PC-3 (cell line): ENCODE measurements at regions not wholly inside any gene's neighbourhood (a gene's known extent, or its start where the extent isn't known, plus 50 kb on each side); places are given as distances from the start of the nearest gene placed in this dataset.

Source experiments
- ATAC-seq: fragments of 200-7000 bp; cut with Tn5 transposase; 2 replicates; pipeline ENCODE4 v1.9.1; 2020; ENCODE audit warnings: mild to moderate bottlenecking, moderate library complexity
- BruUV-seq: library from RNA; stranded (reverse); fragments of 400-500 nt; replicated peaks from 2 replicates; lab custom pipeline; 2021; lab: Mats Ljungman, UMichigan
- CTCF ChIA-PET: fragments of 300-600 bp; sonication (Branson Sonifier 250); formaldehyde crosslinking; loops from one replicate; lab custom pipeline; 2022; ENCODE audit warnings: antibody characterized with exemption; lab: Charles Lee
- POLR2A ChIA-PET: fragments of 300-600 bp; sonication (Branson Sonifier 250); formaldehyde crosslinking; loops from one replicate; lab custom pipeline; 2022; ENCODE audit warnings: antibody characterized with exemption; ENCODE audit not compliant: unreplicated experiment; lab: Charles Lee
- DNase-seq: peaks from one replicate; pipeline ENCODE4 v3.0.0-alpha.2; 2015
- H2AFZ ChIP-seq: fragments of 300-600 bp; sonication (generic); 2 replicates; pipeline ENCODE4 v1.6.0; 2016; ENCODE audit warnings: antibody characterized with exemption, low read length
- H3F3A ChIP-seq: fragments of 300-600 bp; sonication (generic); one replicate; pipeline ENCODE4 v1.6.0; 2017; ENCODE audit warnings: antibody characterized with exemption, low read length, control low read depth, mild to moderate bottlenecking; ENCODE audit not compliant: unreplicated experiment
- H3K27ac ChIP-seq: fragments of 300-600 bp; sonication (generic); 2 replicates; pipeline ENCODE4 v1.5.1; 2016; ENCODE audit warnings: mild to moderate bottlenecking, low read length
- H3K27me3 ChIP-seq: fragments of 300-600 bp; sonication (generic); 2 replicates; pipeline ENCODE4 v1.6.1; 2016; ENCODE audit warnings: low read length, mixed read lengths
- H3K36me3 ChIP-seq: fragments of 300-600 bp; sonication (generic); 2 replicates; pipeline ENCODE4 v1.6.1; 2016; ENCODE audit warnings: low read depth, mixed run types, low read length, mixed read lengths
- H3K4me1 ChIP-seq: fragments of 300-600 bp; sonication (generic); 2 replicates; pipeline ENCODE4 v1.5.1; 2016; ENCODE audit warnings: low read length; ENCODE audit not compliant: insufficient read depth
- H3K4me2 ChIP-seq: fragments of 300-600 bp; sonication (generic); 2 replicates; pipeline ENCODE4 v1.6.0; 2016; ENCODE audit warnings: low read length
- H3K4me3 ChIP-seq: fragments of 300-600 bp; sonication (generic); 2 replicates; pipeline ENCODE4 v1.5.1; 2016; ENCODE audit warnings: mild to moderate bottlenecking, low read length, mixed read lengths
- H3K79me2 ChIP-seq: fragments of 300-600 bp; sonication (generic); 2 replicates; pipeline ENCODE4 v1.6.1; 2017; ENCODE audit warnings: low read length, mixed read lengths
- H3K9ac ChIP-seq: fragments of 300-600 bp; sonication (generic); 2 replicates; pipeline ENCODE4 v1.6.0; 2016; ENCODE audit warnings: mild to moderate bottlenecking, low read length
- H3K9me2 ChIP-seq: fragments of 300-600 bp; sonication (generic); replicated peaks from 2 replicates; pipeline ENCODE4 v1.6.1; 2016; ENCODE audit warnings: mixed run types, low read length, mixed read lengths
- H3K9me3 ChIP-seq: fragments of 300-600 bp; sonication (generic); 2 replicates; pipeline ENCODE4 v1.6.1; 2016; ENCODE audit warnings: low read length, mixed read lengths
- H4K20me1 ChIP-seq: fragments of 300-600 bp; sonication (generic); 2 replicates; pipeline ENCODE4 v1.6.1; 2016; ENCODE audit warnings: low read length, mixed read lengths
- CTCF ChIP-seq: fragments of 300-600 bp; sonication (generic); conservative IDR thresholded peaks from 2 replicates; pipeline ENCODE4 v1.5.1; 2017; ENCODE audit warnings: antibody characterized with exemption, low read depth, mild to moderate bottlenecking, low read length
- EZH2 ChIP-seq: fragments of 300-600 bp; sonication (generic); IDR thresholded peaks from one replicate; pipeline ENCODE4 v1.6.1; 2017; ENCODE audit warnings: antibody characterized with exemption, mild to moderate bottlenecking, low read length; ENCODE audit not compliant: unreplicated experiment
- EZH2phosphoT487 ChIP-seq: fragments of 300-600 bp; sonication (generic); IDR thresholded peaks from 2 replicates; pipeline ENCODE4 v1.6.1; 2018; ENCODE audit warnings: mild to moderate bottlenecking, antibody characterized with exemption, low read length, borderline replicate concordance
- intact Hi-C: fragments of 100-400 bp; cut with micrococcal nuclease; formaldehyde crosslinking; loops from 2 replicates; pipeline ENCODE4 v1.9.0; 2023

- Histone ChIP-seq H3K9me2 (no peaks in the 10 kb centered on the region), H3F3A (no peaks in the 10 kb centered on the region), H3K79me2 (no peaks in the 10 kb centered on the region), H3K4me1 (0 out of 2 replicates have a peak, but pooled peaks cover 9% of the 10 kb centered on the region), H3K27ac (no peak overlapping the region), H3K9me3 (no peaks in the 10 kb centered on the region), H2AFZ (no peak overlapping the region), H3K27me3 (no peaks in the 10 kb centered on the region), H3K4me2 (no peak overlapping the region), H4K20me1 (no peaks in the 10 kb centered on the region), H3K4me3 (no peak overlapping the region), H3K9ac (no peak overlapping the region), H3K36me3 (no peaks in the 10 kb centered on the region)
- BruUV-seq: no TSS peak
- ChIA-PET POLR2A (interaction anchor here (0.6 kb wide), 1 partner anchor 152 kb away, joined by 3 read pairs; no protein-coding TSS in a partner anchor), CTCF (no interaction called here)
- DNase-seq: no peak
- no peak for ATAC-seq
- intact Hi-C loops: no loop called here
- TF ChIP-seq CTCF: no peak
- no peak for TF ChIP-seq EZH2
- no peak for TF ChIP-seq EZH2phosphoT487
These were observed 293.6 kb upstream of the FLRT2 start for GRCh38 chr14:85236296-85236695.

GRCh38 chr14:85239791-85240190 is 290.2 kb upstream of the FLRT2 start:
- Histone ChIP-seq H3K79me2 (no peaks in the 10 kb centered on the region), H3K9me3 (0 out of 2 replicates have a peak, but pooled peaks cover 6% of the 10 kb centered on the region), H2AFZ (no peak overlapping the region), H3K4me3 (no peak overlapping the region), H3K9ac (no peak overlapping the region), H3K4me2 (no peak overlapping the region), H4K20me1 (no peaks in the 10 kb centered on the region), H3K27me3 (no peaks in the 10 kb centered on the region), H3K27ac (no peak overlapping the region), H3K4me1 (no peaks in the 10 kb centered on the region), H3K36me3 (no peaks in the 10 kb centered on the region), H3K9me2 (no peaks in the 10 kb centered on the region), H3F3A (no peaks in the 10 kb centered on the region)
- no TSS peak for BruUV-seq
- ChIA-PET CTCF (no interaction called here), POLR2A (no interaction called here)
- no peak for TF ChIP-seq CTCF
- TF ChIP-seq EZH2phosphoT487: no peak
- no peak for TF ChIP-seq EZH2
- DNase-seq (no peak), ATAC-seq (no peak)
- intact Hi-C loops: no loop called here

DNA sequence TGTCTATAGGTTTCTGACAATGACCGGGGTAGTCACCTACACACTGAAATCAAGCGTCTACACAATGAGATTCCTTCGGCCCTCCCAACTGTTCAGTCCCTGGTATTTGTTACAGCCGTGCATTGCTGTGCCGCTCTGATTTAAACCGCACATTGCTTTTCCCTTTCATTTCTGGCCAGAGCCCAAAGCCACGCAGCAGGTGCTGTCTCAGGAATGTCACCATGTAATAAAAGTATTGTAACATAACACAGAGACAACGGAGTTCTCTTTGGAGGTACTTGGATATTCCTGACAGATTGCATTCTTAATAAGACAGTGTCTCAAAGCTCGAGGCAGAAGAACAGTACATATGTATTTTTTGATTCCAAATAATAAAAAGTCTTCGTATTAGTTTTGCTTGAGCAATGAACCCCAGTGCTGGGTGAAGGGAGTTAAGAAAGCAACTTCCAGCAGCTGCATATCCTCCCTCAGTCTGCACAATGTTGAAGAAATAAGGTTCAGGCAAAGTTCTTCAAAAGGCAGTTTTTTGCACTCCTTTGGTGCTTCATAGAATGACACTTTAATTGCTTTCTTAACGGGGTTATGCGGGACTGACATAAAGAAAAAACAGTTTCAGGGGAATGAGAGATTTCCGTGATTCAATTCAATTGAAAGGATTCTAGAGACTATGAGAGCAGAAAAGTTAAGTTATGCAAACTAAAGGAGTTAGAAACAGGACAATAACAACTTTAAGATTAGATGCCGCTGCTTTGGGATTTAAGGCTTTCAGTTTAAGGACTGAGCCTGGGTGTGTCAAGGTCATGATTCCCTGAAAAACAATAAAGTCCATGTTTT is 288.7 kb upstream of the FLRT2 start:
- Histone ChIP-seq H3K4me2 (peak overlapping the region; percentile 33; the same call in 1 of the 2 replicates), H3K79me2 (no peaks in the 10 kb centered on the region), H3K9me2 (no peaks in the 10 kb centered on the region), H3K27ac (no peak overlapping the region), H3K27me3 (no peaks in the 10 kb centered on the region), H3K9me3 (peaks cover 11% of the 10 kb centered on the region; the same call in 1 of the 2 replicates), H3K4me1 (no peaks in the 10 kb centered on the region), H3K36me3 (no peaks in the 10 kb centered on the region), H3K9ac (no peak overlapping the region), H4K20me1 (no peaks in the 10 kb centered on the region), H2AFZ (peak overlapping the region; percentile 37; the same call in 1 of the 2 replicates), H3F3A (no peaks in the 10 kb centered on the region), H3K4me3 (no peak overlapping the region)
- no TSS peak for BruUV-seq
- CTCF ChIA-PET: no interaction called here
- ATAC-seq (no peak), DNase-seq (peak; percentile 29)
- intact Hi-C loops: no loop called here
- TF ChIP-seq EZH2phosphoT487: no peak
- no peak for TF ChIP-seq EZH2
- no peak for TF ChIP-seq CTCF
- POLR2A ChIA-PET: no interaction called here
